ENCODE measurements at regions not wholly inside any gene's neighbourhood (a gene's known extent, or its start where the extent isn't known, plus 50 kb on each side); places are given as distances from the start of the nearest gene placed in this dataset.

DNA sequence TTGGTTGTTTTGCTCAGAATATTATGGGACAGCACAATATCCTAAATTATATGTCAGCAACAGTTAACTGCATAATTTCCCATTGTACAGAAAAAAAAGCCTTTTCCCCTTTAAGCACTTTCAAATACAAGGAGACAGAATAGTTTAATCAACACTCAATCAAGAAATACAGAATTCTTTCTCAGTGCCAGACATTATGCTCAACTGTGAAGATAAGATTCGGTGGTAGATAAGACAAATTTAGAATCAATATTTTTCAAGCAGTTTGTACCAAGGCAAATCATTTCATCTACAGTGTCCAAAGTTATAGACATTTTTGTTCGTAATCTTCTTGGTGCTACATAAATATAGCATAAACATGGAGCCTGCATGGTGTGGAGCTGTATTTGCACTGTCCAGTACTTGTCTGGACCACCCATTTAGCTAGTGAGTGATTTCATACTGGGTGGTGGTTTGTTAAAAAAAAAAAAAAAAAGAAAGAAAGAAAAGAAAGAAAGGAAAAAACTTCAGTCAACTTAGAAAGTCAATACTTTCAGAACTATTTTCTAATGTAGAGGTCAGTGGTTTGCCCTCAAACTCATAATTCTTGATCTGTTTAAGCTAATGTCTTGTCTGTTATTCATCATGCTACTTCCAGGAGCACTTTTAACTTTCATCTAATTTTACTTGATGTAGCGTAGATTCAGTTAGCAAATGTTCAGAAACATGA is 522.9 kb downstream of the FAT4 start:
- Mint-ChIP-seq H3K4me1 (ENCODE audit: low read depth) (no peaks in the 10 kb centered on the region), H3K4me3 (no peak overlapping the region), H3K27me3 (ENCODE audit: low read depth) (no peaks in the 10 kb centered on the region), H3K36me3 (ENCODE audit: insufficient read depth in 2 of 2) (no peaks in the 10 kb centered on the region), H3K27ac (no peak overlapping the region), H3K9me3 (peaks cover 2 to 8% of the 10 kb centered on the region in 2 donors)
- DNase-seq (no peak), ATAC-seq (replicated peaks in 1 of 2) (no peak)

- Mint-ChIP-seq H3K4me1 (ENCODE audit: low read depth) (no peaks in the 10 kb centered on the region), H3K27ac (no peak overlapping the region), H3K27me3 (ENCODE audit: low read depth) (no peaks in the 10 kb centered on the region), H3K36me3 (ENCODE audit: insufficient read depth in 2 of 2) (no peaks in the 10 kb centered on the region), H3K4me3 (no peak overlapping the region), H3K9me3 (peaks cover 2 to 7% of the 10 kb centered on the region in 2 donors)
- ATAC-seq (replicated peaks in 1 of 2) (no peak), DNase-seq (no peak)
These were observed 523.4 kb downstream of the FAT4 start for GRCh38 chr4:125838202-125838601.

DNA sequence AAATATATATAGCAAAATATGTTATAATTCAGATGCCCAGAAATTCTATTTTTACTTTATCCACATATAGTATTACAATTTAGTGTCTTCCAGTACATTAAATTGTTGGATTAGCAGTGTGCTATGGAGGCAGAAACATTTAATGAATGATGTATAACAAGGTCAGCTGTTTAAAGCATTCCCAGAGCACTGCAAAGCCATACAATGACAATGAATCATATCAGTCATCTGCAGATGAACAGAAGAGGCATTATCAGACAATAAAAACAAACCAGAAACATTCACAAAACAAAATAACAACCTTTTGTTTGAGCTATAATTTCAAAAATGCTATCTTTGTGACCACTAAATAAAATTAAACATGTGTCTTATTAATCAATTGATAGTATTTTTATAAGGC is 524.2 kb downstream of the FAT4 start:
- DNase-seq (no peak), ATAC-seq (replicated peaks in 1 of 2) (no peak)
- Mint-ChIP-seq H3K36me3 (ENCODE audit: insufficient read depth in 2 of 2) (no peaks in the 10 kb centered on the region), H3K27ac (no peak overlapping the region), H3K9me3 (peaks cover 2 to 6% of the 10 kb centered on the region in 2 donors), H3K4me3 (no peak overlapping the region), H3K4me1 (ENCODE audit: low read depth) (no peaks in the 10 kb centered on the region), H3K27me3 (ENCODE audit: low read depth) (no peaks in the 10 kb centered on the region)

- ATAC-seq (replicated peaks in 1 of 2) (no peak), DNase-seq (no peak)
- Mint-ChIP-seq H3K4me1 (ENCODE audit: low read depth) (no peaks in the 10 kb centered on the region), H3K27ac (no peak overlapping the region), H3K9me3 (peaks cover 4 to 5% of the 10 kb centered on the region in 2 donors), H3K27me3 (ENCODE audit: low read depth) (no peaks in the 10 kb centered on the region), H3K4me3 (no peak overlapping the region), H3K36me3 (ENCODE audit: insufficient read depth in 2 of 2) (no peaks in the 10 kb centered on the region)
These were observed 529.2 kb downstream of the FAT4 start for GRCh38 chr4:125843947-125844346.

- H3K27me3 Mint-ChIP-seq (ENCODE audit: low read depth) = no peaks in the 10 kb centered on the region
- H3K36me3 Mint-ChIP-seq (ENCODE audit: insufficient read depth in 2 of 2) = no peaks in the 10 kb centered on the region
- ATAC-seq (replicated peaks in 1 of 2) = no peak
- H3K27ac Mint-ChIP-seq = no peak overlapping the region
- H3K9me3 Mint-ChIP-seq = peaks cover 6 to 9% of the 10 kb centered on the region in 2 donors
- DNase-seq = no peak
- no peak overlapping the region for H3K4me3 Mint-ChIP-seq
- H3K4me1 Mint-ChIP-seq (ENCODE audit: low read depth) = no peaks in the 10 kb centered on the region
These were observed 532.8 kb downstream of the FAT4 start for GRCh38 chr4:125847518-125847917.

GRCh38 chr4:125849869-125850268 is 535.1 kb downstream of the FAT4 start:
- Mint-ChIP-seq H3K4me1 (ENCODE audit: low read depth) (no peaks in the 10 kb centered on the region), H3K27ac (no peak overlapping the region), H3K27me3 (ENCODE audit: low read depth) (no peaks in the 10 kb centered on the region), H3K9me3 (peaks cover 6 to 9% of the 10 kb centered on the region in 2 donors), H3K4me3 (no peak overlapping the region), H3K36me3 (ENCODE audit: insufficient read depth in 2 of 2) (no peaks in the 10 kb centered on the region)
- DNase-seq (no peak), ATAC-seq (replicated peaks in 1 of 2) (no peak)

DNA sequence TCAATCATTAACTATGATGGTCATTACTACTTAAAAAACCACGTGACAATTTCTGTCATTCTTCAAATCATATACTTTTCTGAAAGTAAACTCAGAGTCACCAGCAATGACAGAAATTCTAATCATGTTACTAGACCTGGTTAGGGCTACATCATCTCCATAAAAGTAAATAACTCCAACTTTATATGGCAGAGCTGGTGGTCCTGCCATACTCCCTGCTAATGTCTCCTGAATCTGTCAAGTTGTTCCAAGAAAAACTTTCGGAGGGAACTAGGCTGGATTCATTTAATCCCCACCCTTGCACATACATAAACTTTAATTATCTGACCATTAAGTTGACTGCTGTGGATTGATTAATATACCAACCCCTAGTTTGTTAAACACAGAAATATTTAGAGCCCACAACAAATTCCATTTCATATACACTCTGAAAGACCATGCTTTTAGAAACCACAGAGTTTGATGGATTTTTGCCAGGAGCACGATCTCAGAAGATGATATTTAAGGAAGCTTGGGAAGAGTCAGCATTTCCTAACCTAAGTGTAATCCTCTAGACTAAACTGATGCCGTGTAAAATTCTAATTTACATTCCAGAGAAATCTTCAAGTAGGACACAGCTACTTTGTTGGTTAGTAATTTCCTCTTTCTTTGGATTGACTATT is 577.0 kb downstream of the FAT4 start:
- no peak overlapping the region for H3K4me3 Mint-ChIP-seq
- H3K4me1 Mint-ChIP-seq (ENCODE audit: low read depth) = no peaks in the 10 kb centered on the region
- H3K27ac Mint-ChIP-seq = no peak overlapping the region
- DNase-seq = no peak
- peaks cover 9 to 10% of the 10 kb centered on the region in 2 donors for H3K9me3 Mint-ChIP-seq
- no peaks in the 10 kb centered on the region for H3K27me3 Mint-ChIP-seq (ENCODE audit: low read depth)
- H3K36me3 Mint-ChIP-seq (ENCODE audit: insufficient read depth in 2 of 2) = peaks cover 1 to 4% of the 10 kb centered on the region in 2 donors
- no peak for ATAC-seq (replicated peaks in 1 of 2)

DNA sequence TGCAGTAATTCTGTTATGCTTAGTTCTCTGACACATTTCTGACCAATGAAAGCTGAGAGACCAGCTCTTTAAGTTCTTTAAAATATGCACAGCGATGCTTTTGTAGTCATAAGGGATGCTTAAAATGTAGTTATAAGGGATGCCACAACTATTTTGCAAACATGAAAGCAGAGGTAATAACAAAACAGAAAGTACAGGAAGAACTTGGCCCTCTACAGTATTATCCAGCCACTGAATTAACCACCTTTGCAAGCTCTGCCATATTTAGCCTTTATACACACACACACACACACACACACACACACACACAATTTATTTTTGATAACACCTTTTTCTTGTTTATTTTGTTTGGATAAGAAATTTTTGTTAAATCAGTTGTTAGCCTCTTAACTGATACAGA is 590.0 kb downstream of the FAT4 start:
- H3K36me3 Mint-ChIP-seq (ENCODE audit: insufficient read depth in 2 of 2) = peaks cover 0 to 1% of the 10 kb centered on the region in 2 donors
- DNase-seq (no peak), ATAC-seq (replicated peaks in 1 of 2) (no peak)
- no peaks in the 10 kb centered on the region for H3K4me1 Mint-ChIP-seq (ENCODE audit: low read depth)
- H3K4me3 Mint-ChIP-seq = no peak overlapping the region
- H3K27me3 Mint-ChIP-seq (ENCODE audit: low read depth) = no peaks in the 10 kb centered on the region
- no peak overlapping the region for H3K27ac Mint-ChIP-seq
- H3K9me3 Mint-ChIP-seq = peaks cover 3 to 14% of the 10 kb centered on the region in 2 donors

DNA sequence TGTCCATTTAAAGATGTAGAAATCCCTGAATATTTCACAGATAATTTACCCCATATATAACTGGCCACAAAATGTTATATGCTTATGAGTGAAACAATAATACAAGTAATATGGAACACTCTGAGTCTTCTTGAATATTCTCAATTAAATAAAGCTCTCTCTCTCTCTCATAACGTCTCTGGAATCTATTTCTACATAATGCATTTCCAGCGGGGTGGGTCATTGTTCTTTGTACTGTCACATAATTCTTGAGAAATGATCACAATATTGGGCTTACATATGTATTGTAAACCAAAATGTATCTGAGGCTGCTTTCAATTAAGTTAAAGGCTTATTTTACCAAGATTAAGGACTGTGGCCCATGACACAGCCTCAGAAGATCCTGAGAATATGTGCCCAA is 596.3 kb downstream of the FAT4 start:
- Mint-ChIP-seq H3K9me3 (peaks cover 10 to 11% of the 10 kb centered on the region in 2 donors), H3K4me1 (ENCODE audit: low read depth) (no peaks in the 10 kb centered on the region), H3K27ac (no peak overlapping the region), H3K27me3 (ENCODE audit: low read depth) (no peaks in the 10 kb centered on the region), H3K4me3 (no peak overlapping the region), H3K36me3 (ENCODE audit: insufficient read depth in 2 of 2) (peaks cover 0 to 1% of the 10 kb centered on the region in 2 donors)
- DNase-seq (no peak), ATAC-seq (replicated peaks in 1 of 2) (no peak)

DNA sequence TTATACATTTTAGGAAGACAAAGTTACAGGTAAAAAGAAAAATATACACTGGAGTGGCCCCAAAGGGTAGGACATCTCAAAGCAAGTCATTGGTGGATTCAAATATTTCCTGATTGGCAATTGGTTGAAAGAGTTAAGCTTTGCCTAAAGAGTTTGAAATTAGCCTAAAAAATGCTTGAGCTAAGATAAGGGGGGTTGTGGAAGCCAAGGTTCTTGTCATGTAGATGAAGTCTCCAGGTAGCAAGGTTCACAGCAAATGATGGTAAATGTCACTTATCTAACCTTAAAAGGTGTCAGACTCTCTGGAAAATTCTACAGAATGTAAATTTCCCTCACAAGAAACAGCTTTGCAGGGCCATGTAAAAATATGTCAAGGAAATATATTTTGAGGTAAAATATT is 596.7 kb downstream of the FAT4 start:
- DNase-seq (no peak), ATAC-seq (replicated peaks in 1 of 2) (no peak)
- Mint-ChIP-seq H3K27me3 (ENCODE audit: low read depth) (no peaks in the 10 kb centered on the region), H3K9me3 (peaks cover 11 to 13% of the 10 kb centered on the region in 2 donors), H3K4me3 (no peak overlapping the region), H3K27ac (no peak overlapping the region), H3K36me3 (ENCODE audit: insufficient read depth in 2 of 2) (peaks cover 0 to 1% of the 10 kb centered on the region in 2 donors), H3K4me1 (ENCODE audit: low read depth) (no peaks in the 10 kb centered on the region)

GRCh38 chr4:125917559-125917958 is 602.8 kb downstream of the FAT4 start:
- ATAC-seq (replicated peaks in 1 of 2) = no peak
- Mint-ChIP-seq H3K36me3 (ENCODE audit: insufficient read depth in 2 of 2) (no peaks in the 10 kb centered on the region), H3K4me1 (ENCODE audit: low read depth) (no peaks in the 10 kb centered on the region), H3K9me3 (peaks cover 5 to 13% of the 10 kb centered on the region in 2 donors), H3K4me3 (no peak overlapping the region), H3K27ac (no peak overlapping the region), H3K27me3 (ENCODE audit: low read depth) (no peaks in the 10 kb centered on the region)
- DNase-seq = no peak

- DNase-seq (no peak), ATAC-seq (replicated peaks in 1 of 2) (no peak)
- Mint-ChIP-seq H3K4me3 (no peak overlapping the region), H3K27me3 (ENCODE audit: low read depth) (no peaks in the 10 kb centered on the region), H3K4me1 (ENCODE audit: low read depth) (no peaks in the 10 kb centered on the region), H3K9me3 (peaks cover 4 to 7% of the 10 kb centered on the region in 2 donors), H3K27ac (no peak overlapping the region), H3K36me3 (ENCODE audit: insufficient read depth in 2 of 2) (peaks cover 2 to 3% of the 10 kb centered on the region in 2 donors)
These were observed 613.9 kb downstream of the FAT4 start for GRCh38 chr4:125928652-125929051.

- no peak for ATAC-seq (replicated peaks in 1 of 2)
These were observed 623.8 kb downstream of the FAT4 start for GRCh38 chr4:125938541-125938940.

GRCh38 chr4:125940426-125940825 is 625.7 kb downstream of the FAT4 start:
- DNase-seq = no peak
- H3K36me3 Mint-ChIP-seq (ENCODE audit: insufficient read depth in 2 of 2) = no peaks in the 10 kb centered on the region
- H3K27ac Mint-ChIP-seq = no peak overlapping the region
- H3K4me1 Mint-ChIP-seq (ENCODE audit: low read depth) = no peaks in the 10 kb centered on the region
- H3K4me3 Mint-ChIP-seq = no peak overlapping the region
- peaks cover 6% of the 10 kb centered on the region in 2 donors for H3K9me3 Mint-ChIP-seq
- ATAC-seq (replicated peaks in 1 of 2) = no peak
- H3K27me3 Mint-ChIP-seq (ENCODE audit: low read depth) = no peaks in the 10 kb centered on the region

More at GRCh38 chr4:125938541-125938940, 623.8 kb downstream of the FAT4 start:
- DNase-seq = no peak
- Mint-ChIP-seq H3K27me3 (ENCODE audit: low read depth) (no peaks in the 10 kb centered on the region), H3K9me3 (peaks cover 6% of the 10 kb centered on the region in 2 donors), H3K4me1 (ENCODE audit: low read depth) (no peaks in the 10 kb centered on the region), H3K4me3 (no peak overlapping the region), H3K36me3 (ENCODE audit: insufficient read depth in 2 of 2) (no peaks in the 10 kb centered on the region), H3K27ac (no peak overlapping the region)

Measured in activated T-cell treated with anti-CD3 and anti-CD28 coated beads, Interleukin-2, amount 50 U/mL, for 72 hours (primary cell).